Adrenal gland (tissue), 5 donors: ENCODE measurements at regions not wholly inside any gene's neighbourhood (a gene's known extent, or its start where the extent isn't known, plus 50 kb on each side); places are given as distances from the start of the nearest gene placed in this dataset.

ENCODE experiments used
- CTCF ChIP-seq, 6 experiments: fragments of 450-650 bp in 4 of 6; fragments of 200-600 bp in 2 of 6; sonication (generic) in 1 of 6; IDR thresholded peaks; 1 replicate in 5 of 6; 2 replicates in 1 of 6; pipeline versions ENCODE4 v1.5.1 to v1.8.0; 2016 to 2021; ENCODE audit warnings: antibody characterized with exemption in 6 of 6, mild to moderate bottlenecking in 2 of 6, moderate library complexity in 1 of 6
- POLR2A ChIP-seq, 2 donors: fragments of 450-650 bp; IDR thresholded peaks; one replicate each; pipeline ENCODE4 v1.6.1; 2017; ENCODE audit warnings: antibody characterized with exemption in 2 of 2, mild to moderate bottlenecking in 2 of 2, moderate library complexity in 1 of 2
- donor health status: DM: no; HTN: no; CAD: no.

- TF ChIP-seq CTCF (IDR thresholded peaks at IDR 0.05) (no peak), POLR2A (IDR thresholded peaks at IDR 0.05) (no peak)
Measured at GRCh38 chr1:209232759-209233158, 350.8 kb upstream of the CAMK1G start.
